ENCODE measurements at regions not wholly inside any gene's neighbourhood (a gene's known extent, or its start where the extent isn't known, plus 50 kb on each side); places are given as distances from the start of the nearest gene placed in this dataset.
"Not testable (repeated sequence)": the region's sequence is repeated elsewhere in the genome, so short reads cannot be mapped to it uniquely, and the experiment has no call there.

GRCh38 chr1:245019910-245020486 lies 134.8 kb upstream of the KIF26B start:
- no peak for DNase-seq

GRCh38 chr1:245016700-245017099 lies 138.1 kb upstream of the KIF26B start:
- peak; percentile 84 for DNase-seq

GRCh38 chr1:245015031-245015430 lies 139.8 kb upstream of the KIF26B start:
- no peak for DNase-seq

DNA sequence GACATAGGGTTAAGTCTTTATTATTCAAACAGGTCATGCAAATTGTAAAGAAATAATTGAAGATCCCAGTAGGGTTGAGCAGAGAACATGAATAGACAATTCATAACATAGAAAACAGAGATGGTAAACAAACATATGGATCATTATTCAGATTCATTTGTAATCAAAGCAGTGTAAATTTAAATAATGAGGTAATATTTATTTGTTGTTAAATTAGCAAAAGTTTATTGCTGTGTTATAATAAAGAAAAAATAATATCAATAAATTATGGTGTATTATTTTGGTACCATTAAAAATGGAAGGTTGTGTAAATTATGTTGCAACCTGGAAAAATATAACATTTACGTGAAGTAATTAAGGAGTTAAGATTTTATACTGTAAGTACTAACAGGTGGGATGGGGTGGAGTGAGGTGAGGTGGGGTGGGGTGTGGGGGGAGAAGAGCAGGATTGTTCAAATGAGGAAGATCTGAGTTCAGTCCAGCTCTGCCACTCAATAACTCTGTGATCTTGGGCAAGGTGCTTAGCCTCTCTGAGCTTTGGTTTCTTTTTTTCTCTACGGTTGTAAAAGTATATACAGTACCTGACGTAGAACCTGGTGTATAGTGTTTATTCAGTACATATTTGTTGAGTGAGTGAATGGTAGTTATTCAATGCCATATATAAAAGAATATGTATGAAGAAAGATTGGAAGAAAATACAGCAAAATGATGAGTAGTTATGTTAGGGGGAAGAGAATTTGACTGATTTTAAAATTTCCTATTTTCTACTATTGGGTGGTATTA lies 140.3 kb upstream of the KIF26B start:
- no peak for DNase-seq

GRCh38 chr1:245010018-245010614 lies 144.7 kb upstream of the KIF26B start:
- no peak for DNase-seq

GRCh38 chr1:245008761-245009160 lies 144.4 kb upstream of the HNRNPU start:
- DNase-seq, result no peak

DNA sequence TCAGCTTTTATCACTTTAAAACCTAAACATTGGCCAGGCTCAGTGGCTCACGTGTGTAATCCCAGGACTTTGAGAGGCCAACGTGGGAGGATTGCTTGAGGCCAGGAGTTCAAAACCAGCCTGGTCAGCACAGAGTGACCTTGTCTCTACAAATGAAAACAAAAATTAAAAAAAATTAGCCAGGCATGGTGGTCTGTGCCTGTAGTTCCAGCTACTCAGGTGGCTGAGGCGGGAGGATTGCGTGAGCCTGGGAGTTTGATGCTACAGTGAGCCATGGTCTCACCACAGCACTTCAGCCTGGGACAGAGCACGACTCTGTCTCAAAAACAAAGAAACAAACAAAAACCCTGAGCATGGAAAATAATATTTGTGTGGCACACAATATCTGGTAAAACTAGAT lies 143.5 kb upstream of the HNRNPU start:
- no peak for DNase-seq

- DNase-seq, result no peak
Observed at GRCh38 chr1:245003246-245003645, 138.9 kb upstream of the HNRNPU start.

GRCh38 chr1:245001252-245001651 lies 136.9 kb upstream of the HNRNPU start:
- no peak for DNase-seq

DNA sequence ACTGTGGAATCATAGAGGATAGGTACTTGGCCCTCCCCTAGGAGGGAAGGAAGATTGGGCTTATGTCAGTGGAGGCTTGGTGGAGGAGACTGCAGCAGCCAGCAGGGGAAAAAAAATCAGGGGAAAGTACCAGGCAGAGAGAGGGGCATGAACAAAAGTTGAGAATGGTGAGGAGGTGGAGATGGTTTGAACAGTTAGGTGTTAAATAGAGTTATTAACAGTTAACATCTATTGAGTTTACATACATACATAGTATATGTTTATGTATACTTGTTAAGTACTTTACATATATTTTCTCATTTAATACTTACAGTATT lies 136.5 kb upstream of the HNRNPU start:
- no peak for DNase-seq

- not testable (repeated sequence) for DNase-seq
Observed at GRCh38 chr1:244999644-245000043, 135.3 kb upstream of the HNRNPU start.

DNA sequence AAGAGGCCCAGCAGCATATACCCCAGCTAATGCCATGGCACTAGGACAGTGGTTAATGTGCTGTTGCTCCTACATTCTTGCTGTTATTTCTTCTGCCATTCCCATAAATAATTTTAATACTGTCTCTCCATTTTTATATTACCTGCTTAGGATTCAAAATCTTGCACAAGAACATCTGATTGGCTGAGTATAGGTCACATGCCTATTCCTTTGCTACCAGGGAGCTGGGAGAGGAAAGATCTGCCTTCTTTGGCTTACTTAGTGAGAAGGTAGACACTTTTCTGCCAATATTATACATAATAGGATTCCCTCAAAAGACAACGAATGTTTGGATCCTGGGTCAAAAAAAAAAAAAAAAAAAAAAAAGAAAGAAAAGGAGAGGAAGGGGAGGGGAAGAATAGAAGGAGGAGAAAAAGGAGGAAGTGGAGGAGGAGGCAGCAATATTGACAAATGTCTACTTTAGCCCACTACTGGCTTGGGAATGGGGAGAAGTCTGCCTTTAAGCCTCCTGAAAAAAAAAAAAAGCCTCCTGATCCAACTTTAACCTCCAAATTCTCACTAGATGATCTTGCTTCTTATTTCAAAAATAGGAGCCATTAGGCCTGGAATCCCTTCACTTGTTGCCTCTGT lies 134.5 kb upstream of the HNRNPU start:
- DNase-seq, result no peak

GRCh38 chr1:244995602-244996400 lies 131.5 kb upstream of the HNRNPU start:
- no peak for DNase-seq

DNA sequence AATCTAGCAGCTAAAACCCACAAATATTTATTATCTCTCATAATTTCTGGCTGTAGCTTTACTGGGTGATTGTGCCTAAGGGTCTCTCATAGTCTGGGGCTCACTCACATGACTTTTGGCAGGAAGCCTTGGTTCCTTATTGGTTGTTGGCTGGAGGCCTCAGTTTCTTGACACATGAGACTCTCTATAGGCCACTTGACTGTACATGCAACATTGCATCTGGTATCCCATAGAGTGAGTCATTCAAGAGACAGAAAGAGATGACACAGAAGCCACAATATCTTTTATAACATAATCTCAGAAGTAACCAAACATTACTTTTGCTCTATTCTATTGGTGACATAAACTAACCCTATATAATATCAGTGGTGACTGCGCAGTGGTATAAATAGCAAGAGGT lies 128.5 kb upstream of the HNRNPU start:
- DNase-seq, result no peak

- DNase-seq, result no peak
Observed at GRCh38 chr1:244989813-244990212, 125.5 kb upstream of the HNRNPU start.

GRCh38 chr1:244988521-244988920 lies 124.2 kb upstream of the HNRNPU start:
- no peak for DNase-seq

DNA sequence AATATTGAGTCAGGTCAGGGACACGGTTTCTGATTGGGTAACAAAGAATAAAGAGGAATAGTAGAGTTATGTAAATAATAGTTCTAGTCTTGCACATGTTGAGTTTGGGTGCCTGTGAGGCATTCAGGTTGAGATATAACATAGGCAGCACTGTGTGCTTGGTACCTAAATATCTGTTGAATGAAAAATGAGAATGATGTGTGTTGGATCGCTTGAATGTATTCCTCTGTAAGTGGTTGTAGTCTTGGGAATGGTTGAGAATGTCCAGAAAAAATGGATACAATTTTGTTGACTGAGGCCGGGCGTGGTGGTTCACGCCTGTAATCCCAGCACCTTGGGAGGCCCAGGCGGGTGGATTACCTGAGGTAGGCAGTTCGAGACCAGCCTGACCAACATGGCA lies 116.3 kb upstream of the HNRNPU start:
- DNase-seq, result no peak

DNA sequence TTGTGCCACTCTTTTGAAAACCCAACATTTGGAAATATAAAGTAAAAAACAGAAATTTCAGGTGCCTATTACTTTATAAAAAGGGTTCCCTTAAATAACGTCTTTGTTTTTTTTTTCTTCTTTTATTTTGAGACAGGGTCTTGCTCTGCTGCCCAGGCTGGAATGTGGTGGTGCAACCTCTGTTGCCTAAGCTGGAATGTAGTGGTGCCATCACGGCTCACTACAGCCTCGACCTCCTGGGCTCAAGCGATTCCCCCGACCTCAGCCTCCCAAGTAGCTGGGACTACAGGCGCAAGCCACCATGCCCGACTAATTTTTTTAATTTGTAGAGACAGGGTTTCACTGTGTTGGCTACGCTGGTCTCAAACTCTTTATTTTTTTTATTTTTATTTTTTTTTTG lies 110.2 kb upstream of the HNRNPU start:
- DNase-seq, result no peak

GRCh38 chr1:244974106-244974505 lies 109.8 kb upstream of the HNRNPU start:
- no peak for DNase-seq

- peak; percentile 54 for DNase-seq
Observed at GRCh38 chr1:244971552-244972216, 107.3 kb upstream of the HNRNPU start.

- peak; percentile 67 for DNase-seq
Observed at GRCh38 chr1:244970744-244971551, 106.6 kb upstream of the HNRNPU start.

DNA sequence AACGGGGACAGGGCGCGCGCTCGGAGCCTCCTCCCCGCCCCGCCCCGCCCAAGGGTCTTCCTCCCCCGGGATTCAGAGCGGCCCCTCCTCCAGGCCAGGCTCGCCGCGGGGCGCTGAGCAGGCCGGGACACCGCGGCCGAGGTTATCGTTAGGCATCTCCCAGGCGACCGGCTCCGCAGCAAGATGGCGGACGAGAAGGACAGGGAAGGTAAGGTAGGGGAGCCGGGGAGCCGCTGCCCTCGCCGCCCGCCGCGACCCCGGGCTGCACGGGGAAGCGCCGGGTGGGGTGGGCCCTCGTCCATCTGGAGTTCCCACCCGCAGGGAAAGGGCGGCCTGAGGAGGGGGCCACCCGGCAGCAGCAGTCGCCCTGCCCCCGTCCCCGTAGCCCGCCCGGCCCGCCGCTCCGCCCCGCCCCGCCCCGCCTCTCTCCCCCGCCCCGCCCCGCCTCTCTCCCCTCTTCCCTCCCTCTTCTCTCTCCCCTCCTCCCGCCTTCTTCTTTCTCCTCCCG lies 105.9 kb upstream of the HNRNPU start:
- DNase-seq, result peak; percentile 31
